ENCODE measurements at regions not wholly inside any gene's neighbourhood (a gene's known extent, or its start where the extent isn't known, plus 50 kb on each side); places are given as distances from the start of the nearest gene placed in this dataset.

DNA sequence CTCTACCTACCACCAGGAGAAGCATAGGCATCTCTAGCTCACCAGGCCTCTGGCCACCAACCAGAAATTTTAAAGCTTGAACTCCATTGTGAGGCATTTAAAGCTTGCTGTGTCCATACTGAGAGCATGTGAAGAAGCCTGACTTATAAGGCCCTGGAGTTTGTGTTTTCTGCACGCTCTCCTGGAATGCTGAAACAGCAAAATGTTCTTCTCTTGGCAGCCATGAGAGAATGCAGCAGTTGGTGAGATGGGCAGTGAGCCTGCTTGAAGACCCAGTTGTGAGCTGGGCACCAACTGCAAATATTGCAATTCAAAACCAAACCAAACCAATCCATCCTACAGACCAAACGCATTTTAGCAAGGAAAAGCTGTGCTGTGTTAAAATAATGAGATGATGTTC, 170.0 kb upstream of the IVNS1ABP start:
- TF ChIP-seq, protein P1, sequence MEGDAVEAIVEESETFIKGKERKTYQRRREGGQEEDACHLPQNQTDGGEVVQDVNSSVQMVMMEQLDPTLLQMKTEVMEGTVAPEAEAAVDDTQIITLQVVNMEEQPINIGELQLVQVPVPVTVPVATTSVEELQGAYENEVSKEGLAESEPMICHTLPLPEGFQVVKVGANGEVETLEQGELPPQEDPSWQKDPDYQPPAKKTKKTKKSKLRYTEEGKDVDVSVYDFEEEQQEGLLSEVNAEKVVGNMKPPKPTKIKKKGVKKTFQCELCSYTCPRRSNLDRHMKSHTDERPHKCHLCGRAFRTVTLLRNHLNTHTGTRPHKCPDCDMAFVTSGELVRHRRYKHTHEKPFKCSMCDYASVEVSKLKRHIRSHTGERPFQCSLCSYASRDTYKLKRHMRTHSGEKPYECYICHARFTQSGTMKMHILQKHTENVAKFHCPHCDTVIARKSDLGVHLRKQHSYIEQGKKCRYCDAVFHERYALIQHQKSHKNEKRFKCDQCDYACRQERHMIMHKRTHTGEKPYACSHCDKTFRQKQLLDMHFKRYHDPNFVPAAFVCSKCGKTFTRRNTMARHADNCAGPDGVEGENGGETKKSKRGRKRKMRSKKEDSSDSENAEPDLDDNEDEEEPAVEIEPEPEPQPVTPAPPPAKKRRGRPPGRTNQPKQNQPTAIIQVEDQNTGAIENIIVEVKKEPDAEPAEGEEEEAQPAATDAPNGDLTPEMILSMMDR (IDR thresholded peaks at IDR 0.05; ENCODE audit: insufficient read depth, low read length): no peak
- TF ChIP-seq POLR2AphosphoS5 (IDR thresholded peaks at IDR 0.05; ENCODE audit: low read depth) (no peak), SPI1 (IDR thresholded peaks at IDR 0.05; ENCODE audit: borderline replicate concordance, low read depth) (no peak)
- TF ChIP-seq, protein P2, sequence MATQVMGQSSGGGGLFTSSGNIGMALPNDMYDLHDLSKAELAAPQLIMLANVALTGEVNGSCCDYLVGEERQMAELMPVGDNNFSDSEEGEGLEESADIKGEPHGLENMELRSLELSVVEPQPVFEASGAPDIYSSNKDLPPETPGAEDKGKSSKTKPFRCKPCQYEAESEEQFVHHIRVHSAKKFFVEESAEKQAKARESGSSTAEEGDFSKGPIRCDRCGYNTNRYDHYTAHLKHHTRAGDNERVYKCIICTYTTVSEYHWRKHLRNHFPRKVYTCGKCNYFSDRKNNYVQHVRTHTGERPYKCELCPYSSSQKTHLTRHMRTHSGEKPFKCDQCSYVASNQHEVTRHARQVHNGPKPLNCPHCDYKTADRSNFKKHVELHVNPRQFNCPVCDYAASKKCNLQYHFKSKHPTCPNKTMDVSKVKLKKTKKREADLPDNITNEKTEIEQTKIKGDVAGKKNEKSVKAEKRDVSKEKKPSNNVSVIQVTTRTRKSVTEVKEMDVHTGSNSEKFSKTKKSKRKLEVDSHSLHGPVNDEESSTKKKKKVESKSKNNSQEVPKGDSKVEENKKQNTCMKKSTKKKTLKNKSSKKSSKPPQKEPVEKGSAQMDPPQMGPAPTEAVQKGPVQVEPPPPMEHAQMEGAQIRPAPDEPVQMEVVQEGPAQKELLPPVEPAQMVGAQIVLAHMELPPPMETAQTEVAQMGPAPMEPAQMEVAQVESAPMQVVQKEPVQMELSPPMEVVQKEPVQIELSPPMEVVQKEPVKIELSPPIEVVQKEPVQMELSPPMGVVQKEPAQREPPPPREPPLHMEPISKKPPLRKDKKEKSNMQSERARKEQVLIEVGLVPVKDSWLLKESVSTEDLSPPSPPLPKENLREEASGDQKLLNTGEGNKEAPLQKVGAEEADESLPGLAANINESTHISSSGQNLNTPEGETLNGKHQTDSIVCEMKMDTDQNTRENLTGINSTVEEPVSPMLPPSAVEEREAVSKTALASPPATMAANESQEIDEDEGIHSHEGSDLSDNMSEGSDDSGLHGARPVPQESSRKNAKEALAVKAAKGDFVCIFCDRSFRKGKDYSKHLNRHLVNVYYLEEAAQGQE (IDR thresholded peaks at IDR 0.05; ENCODE audit: insufficient replicate concordance, low read depth): no peak

Measured in HL-60 (cell line).